H1 (cell line): ENCODE measurements at regions not wholly inside any gene's neighbourhood (a gene's known extent, or its start where the extent isn't known, plus 50 kb on each side); places are given as distances from the start of the nearest gene placed in this dataset.

Experiments used
- EZH2 ChIP-seq: fragments of 200-600 bp; sonication (generic); IDR thresholded peaks from 2 replicates; pipeline ENCODE4 v1.7.1; 2012; ENCODE audit warnings: low read depth, mild to moderate bottlenecking, moderate library complexity, low read length, inconsistent platforms; ENCODE audit not compliant: severe bottlenecking
- JUND ChIP-seq: IDR thresholded peaks from 2 replicates; pipeline ENCODE4 v1.6.1; 2011; ENCODE audit warnings: mild to moderate bottlenecking, improper control_type of control experiment, low read length
- KDM1A ChIP-seq: fragments of 200-600, 300-600 bp; sonication (generic); IDR thresholded peaks from 2 replicates; pipeline ENCODE4 v1.7.1; 2016; ENCODE audit warnings: mild to moderate bottlenecking, low read length, borderline replicate concordance
- NRF1 ChIP-seq: IDR thresholded peaks from 2 replicates; pipeline ENCODE4 v1.6.1; 2011; ENCODE audit warnings: mild to moderate bottlenecking, low read depth, low read length, improper control_type of control experiment
- SIN3A ChIP-seq, 2 experiments: IDR thresholded peaks in 1 of 2; conservative IDR thresholded peaks in 1 of 2; 2 replicates each; pipeline ENCODE4 v1.6.1; 2011 to 2012; ENCODE audit warnings: low read length in 2 of 2, improper control_type of control experiment in 1 of 2, low read depth in 1 of 2, mild to moderate bottlenecking in 1 of 2
- SIX5 ChIP-seq: IDR thresholded peaks from 2 replicates; pipeline ENCODE4 v1.6.1; 2011; ENCODE audit warnings: mild to moderate bottlenecking, low read depth, low read length
- TEAD4 ChIP-seq: IDR thresholded peaks from 2 replicates; pipeline ENCODE4 v1.6.1; 2012; ENCODE audit warnings: low read depth, low read length, inconsistent platforms, mixed read lengths
- USF2 ChIP-seq: IDR thresholded peaks from 2 replicates; pipeline ENCODE4 v1.6.1; 2011; ENCODE audit warnings: low read length, improper control_type of control experiment
- TF ChIP-seq, protein P1 (sequence below), 3 experiments: IDR thresholded peaks; 1 replicate in 2 of 3; 2 replicates in 1 of 3; pipeline versions ENCODE4 v1.5.1 to v1.6.1; 2011; ENCODE audit warnings: low read length in 3 of 3, mild to moderate bottlenecking in 3 of 3, inconsistent platforms in 2 of 3, low read depth in 1 of 3, moderate library complexity in 1 of 3; ENCODE audit not compliant: insufficient read depth in 1 of 3; ENCODE audit errors: control extremely low read depth in 1 of 3

DNA sequence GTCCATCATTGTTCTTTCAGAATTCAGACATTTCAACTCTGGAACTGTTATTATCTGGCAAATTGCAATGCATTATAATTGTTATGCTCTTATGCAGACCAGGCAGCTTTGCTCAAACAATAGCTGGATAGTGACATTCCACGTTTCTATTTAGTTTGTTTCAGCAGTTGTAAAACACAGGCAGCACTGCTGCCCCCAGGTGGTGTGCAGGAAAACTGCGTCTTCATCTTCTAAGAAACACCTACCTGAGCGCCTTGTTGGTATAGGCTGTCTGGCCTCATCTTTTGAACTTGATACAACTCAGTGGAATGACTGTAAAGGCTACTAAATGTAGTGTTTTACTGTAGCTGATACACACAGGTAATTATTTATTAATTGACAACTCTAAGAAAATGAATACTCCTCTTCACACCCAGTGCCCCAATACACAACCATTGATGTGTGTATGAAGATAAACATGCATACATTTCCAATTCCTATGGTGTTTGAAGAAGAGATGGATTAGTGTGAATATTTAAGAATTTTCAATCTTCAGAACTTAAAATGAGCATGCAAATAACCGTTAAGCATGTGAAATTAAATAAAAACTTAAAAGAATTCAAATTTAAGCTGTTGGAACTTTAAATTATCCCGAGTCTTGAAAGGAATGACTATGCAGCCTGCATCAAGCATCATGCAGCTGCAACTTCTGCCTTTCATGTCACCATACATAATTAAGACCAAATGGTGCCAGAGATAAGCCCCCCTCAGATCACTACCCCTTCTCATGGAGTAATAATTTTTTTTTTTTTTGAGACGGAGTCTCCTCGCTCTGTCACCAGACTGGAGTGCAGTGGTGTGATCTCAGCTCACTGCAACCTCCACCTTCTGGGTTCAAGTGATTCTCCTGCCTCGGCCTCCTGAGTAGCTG is 85.6 kb downstream of the CD8B2 start (continued):
- no peak for TF ChIP-seq JUND
- TF ChIP-seq, protein P1, sequence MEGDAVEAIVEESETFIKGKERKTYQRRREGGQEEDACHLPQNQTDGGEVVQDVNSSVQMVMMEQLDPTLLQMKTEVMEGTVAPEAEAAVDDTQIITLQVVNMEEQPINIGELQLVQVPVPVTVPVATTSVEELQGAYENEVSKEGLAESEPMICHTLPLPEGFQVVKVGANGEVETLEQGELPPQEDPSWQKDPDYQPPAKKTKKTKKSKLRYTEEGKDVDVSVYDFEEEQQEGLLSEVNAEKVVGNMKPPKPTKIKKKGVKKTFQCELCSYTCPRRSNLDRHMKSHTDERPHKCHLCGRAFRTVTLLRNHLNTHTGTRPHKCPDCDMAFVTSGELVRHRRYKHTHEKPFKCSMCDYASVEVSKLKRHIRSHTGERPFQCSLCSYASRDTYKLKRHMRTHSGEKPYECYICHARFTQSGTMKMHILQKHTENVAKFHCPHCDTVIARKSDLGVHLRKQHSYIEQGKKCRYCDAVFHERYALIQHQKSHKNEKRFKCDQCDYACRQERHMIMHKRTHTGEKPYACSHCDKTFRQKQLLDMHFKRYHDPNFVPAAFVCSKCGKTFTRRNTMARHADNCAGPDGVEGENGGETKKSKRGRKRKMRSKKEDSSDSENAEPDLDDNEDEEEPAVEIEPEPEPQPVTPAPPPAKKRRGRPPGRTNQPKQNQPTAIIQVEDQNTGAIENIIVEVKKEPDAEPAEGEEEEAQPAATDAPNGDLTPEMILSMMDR (IDR thresholded peaks at IDR 0.05; ENCODE audit: control extremely low read depth in 1 of 3, insufficient read depth in 1 of 3, low read depth in 1 of 3, low read length in 3 of 3), result peak; percentile 58 to 84 (median 69)
- TF ChIP-seq TEAD4, result peak; percentile 47; the same call in 1 of the 2 replicates
- no peak for TF ChIP-seq KDM1A
- TF ChIP-seq NRF1, result no peak
- TF ChIP-seq SIX5, result no peak
- TF ChIP-seq EZH2, result no peak
- TF ChIP-seq USF2, result no peak
- TF ChIP-seq SIN3A (conservative IDR thresholded peaks at IDR 0.05 in 1 of 2, IDR thresholded peaks at IDR 0.05 in 1 of 2; ENCODE audit: low read depth in 1 of 2, low read length in 2 of 2), result no peak
